ENCODE measurements at regions not wholly inside any gene's neighbourhood (a gene's known extent, or its start where the extent isn't known, plus 50 kb on each side); places are given as distances from the start of the nearest gene placed in this dataset.

DNA sequence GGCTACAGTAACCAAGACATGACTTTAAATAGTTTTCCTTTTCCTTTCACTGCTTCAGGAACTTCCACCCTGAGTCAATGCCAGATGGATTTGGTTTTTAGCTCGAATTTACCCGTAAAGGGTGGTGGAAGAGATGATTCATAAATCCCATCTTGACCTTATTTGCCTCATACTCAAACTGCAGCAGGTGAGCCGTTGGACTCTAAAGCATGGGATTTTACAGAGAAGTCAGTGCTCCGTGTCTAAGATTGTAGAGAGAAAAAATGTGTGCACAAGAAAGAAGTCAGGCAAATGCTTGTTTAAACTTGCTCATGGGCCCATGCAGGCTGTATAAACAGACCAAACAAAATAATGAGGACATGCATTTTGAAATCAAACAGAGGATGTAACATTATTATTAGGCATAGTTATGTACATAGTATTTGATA, 369.7 kb upstream of the TRIB2 start:
- no peak for DNase-seq (ENCODE audit: low spot score)

GRCh38 chr2:12348216-12348615, 368.5 kb upstream of the TRIB2 start:
- DNase-seq (ENCODE audit: low spot score) = no peak

DNA sequence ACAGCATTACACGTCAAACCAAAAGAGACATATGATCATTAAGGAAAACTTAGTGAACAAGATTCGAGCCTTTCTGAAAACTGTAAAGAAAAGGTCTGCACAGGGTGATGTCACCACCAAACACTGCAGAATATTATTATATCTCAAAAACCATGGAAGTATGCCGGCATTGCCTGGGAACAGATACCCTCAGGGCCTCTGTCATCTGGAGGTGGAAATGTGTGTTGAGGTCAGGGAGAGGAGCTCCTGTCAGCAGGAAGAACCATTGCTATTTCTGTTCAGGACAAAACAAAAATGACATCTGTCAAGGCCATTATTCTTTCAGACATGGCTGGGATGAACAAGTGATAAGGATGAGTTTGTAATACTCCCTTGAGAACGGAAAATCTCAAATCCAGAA, 365.9 kb upstream of the TRIB2 start:
- DNase-seq (ENCODE audit: low spot score) = no peak

- DNase-seq (ENCODE audit: low spot score) = no peak
These were observed 363.8 kb upstream of the TRIB2 start for GRCh38 chr2:12352889-12353288.

GRCh38 chr2:12361506-12361905, 355.2 kb upstream of the TRIB2 start:
- no peak for DNase-seq (ENCODE audit: low spot score)

- DNase-seq (ENCODE audit: low spot score) = no peak
These were observed 353.6 kb upstream of the TRIB2 start for GRCh38 chr2:12363138-12363537.

- no peak for DNase-seq (ENCODE audit: low spot score)
These were observed 353.2 kb upstream of the TRIB2 start for GRCh38 chr2:12363569-12363968.

DNA sequence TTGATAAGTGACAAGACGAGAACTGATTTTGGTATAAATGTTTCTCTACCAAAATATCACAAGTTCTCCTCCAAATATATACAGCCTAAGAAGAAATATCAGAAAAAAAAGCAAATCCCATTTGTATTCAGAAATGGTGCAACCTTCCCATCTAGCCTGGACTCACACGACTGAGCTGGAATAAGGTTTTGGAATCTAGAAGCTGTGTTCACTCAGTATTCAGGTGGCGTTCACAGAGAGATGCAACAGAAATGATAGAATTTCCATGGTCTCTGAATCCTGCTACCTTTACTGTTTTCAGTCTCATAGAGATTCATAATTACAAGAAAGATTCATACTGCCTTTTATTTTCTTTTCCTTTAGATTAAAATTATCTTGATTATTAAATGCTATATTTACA, 347.2 kb upstream of the TRIB2 start:
- no peak for DNase-seq (ENCODE audit: low spot score)

- DNase-seq (ENCODE audit: low spot score) = no peak
These were observed 340.7 kb upstream of the TRIB2 start for GRCh38 chr2:12376025-12376424.

DNA sequence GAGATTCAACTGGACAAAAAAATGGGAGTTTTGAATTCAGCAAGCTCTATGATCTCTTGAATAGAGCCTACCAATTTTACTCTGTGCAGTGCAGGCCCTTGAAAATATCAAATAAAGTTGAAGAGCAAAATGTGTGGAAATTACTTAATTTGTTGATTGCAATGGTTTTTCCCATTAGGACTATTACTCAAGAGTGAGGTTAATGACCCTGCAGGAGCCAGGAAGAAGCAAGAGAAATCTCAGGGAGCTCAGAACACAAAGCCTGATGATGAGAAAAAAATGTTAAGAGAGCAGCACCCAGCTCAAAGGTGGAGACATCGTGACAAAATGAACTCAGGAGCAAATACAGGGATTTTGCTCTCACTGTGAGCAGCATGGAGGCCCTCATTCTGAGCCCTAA, 337.6 kb upstream of the TRIB2 start:
- no peak for DNase-seq (ENCODE audit: low spot score)

GRCh38 chr2:12381543-12382325, 335.0 kb upstream of the TRIB2 start:
- DNase-seq (ENCODE audit: low spot score) = no peak

DNA sequence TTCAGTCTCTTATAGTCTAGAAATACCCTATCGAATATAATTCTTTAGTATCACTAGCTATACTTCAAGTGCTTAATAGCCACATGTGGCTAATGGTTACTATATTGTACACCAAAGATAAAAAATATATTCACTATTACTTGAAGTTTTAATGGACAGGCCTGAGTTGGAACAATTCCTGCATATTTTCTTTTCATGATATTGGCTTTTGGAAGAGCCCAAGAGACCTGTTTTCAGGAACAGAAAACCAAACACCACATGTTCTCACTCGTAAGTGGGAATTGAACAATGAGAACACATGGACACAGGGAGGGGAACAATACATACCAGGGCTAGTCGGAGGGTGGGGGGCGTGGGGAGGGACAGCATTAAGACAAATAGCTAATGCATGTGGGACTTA, 334.4 kb upstream of the TRIB2 start:
- no peak for DNase-seq (ENCODE audit: low spot score)

- no peak for DNase-seq (ENCODE audit: low spot score)
These were observed 327.2 kb upstream of the TRIB2 start for GRCh38 chr2:12389344-12390045.

DNA sequence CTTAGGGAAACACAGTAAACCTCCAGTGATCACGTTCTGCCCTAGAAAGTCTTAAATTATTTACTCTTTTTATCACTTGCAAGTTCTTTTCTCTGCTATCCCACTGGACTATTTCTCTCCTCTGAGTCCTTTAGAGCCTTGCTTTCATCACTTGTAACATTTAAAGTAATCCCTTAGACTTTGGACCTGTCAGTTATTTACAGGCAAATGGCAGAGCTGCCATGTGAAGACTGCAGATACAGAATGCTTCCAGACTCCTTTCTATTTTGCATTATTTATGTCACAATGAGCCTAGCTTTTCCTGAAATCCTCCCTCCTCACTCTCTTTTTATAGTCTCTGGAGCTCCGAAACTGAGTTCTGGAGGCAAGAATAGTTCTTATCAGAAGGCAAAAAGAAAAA, 325.6 kb upstream of the TRIB2 start:
- no peak for DNase-seq (ENCODE audit: low spot score)

DNA sequence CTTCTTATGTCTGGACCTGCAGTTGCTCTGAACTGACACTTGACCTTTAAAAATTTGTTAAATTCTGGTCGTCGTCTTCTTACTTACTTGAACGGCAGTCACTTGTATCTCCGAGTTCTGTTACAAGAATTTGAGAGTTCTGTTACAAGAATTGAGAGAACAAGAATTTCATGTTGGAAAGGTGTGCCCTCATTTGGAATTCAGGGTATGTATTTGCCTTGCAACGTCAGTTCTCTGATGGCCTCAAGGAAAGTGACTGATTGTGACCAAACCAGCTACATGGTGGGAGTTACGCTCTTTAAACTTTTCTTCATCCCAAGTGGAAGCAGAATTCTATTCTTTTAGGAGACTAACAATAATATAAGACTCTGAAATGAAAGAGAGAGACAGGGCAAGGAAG, 320.0 kb upstream of the TRIB2 start:
- DNase-seq (ENCODE audit: low spot score) = no peak

DNA sequence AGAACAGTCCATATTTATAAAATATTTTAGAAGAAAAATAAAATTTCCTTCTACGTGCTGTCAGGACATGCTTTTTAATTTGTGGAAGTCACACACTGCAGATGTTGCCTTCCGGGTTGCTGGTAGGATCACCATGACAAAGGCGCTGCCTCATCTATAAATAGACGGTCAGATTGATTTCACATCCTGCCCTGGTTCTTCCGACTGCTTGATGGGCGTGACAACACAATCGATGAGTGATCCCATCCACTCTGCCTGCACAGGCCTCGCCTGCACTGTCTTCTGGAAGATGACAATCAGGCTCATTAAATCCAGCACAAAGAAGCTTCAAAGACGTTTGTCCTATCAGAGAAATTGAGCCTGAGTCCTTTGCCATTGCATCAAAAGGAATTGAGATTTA, 318.9 kb upstream of the TRIB2 start:
- DNase-seq (ENCODE audit: low spot score) = no peak

DNA sequence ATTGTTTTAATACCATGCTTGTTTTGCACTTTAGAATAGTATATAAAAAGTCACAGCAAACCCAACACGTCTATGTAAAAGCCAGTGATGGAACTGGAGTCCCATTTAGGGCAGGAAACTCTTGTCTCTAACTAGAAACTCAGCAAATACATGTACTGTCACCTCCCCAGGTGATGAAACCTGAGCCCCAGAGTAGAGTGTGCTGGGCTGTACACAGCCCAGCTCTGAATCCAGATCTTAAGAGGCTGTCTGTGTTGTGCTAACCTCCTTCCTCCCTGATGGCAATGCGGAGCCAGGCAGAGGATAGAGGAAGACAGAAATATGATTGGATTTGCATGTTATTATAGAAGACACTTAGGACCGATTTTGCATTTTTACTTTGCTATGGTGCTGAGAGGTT, 317.5 kb upstream of the TRIB2 start:
- no peak for DNase-seq (ENCODE audit: low spot score)

GRCh38 chr2:12400543-12400942, 316.2 kb upstream of the TRIB2 start:
- DNase-seq (ENCODE audit: low spot score) = no peak

- DNase-seq (ENCODE audit: low spot score) = no peak
These were observed 314.1 kb upstream of the TRIB2 start for GRCh38 chr2:12402440-12403139.

DNA sequence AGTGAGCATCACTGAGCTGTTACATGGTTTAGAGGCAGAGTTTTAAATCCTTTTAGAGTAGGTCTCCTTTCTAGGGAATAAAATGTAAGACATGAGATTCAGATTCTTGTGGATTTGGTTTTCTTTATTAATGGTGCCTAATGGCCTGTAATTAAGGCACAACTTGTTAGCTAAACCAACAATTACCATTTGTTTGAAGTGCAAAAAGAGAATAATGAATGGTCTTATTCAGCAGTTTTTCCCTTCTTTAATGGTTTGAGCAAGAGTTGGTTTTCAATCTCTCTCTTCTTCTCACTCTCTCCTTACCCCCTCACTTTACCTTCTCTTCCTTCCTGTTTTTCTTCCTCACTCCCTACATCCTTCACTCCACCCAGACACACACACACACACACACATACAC, 312.2 kb upstream of the TRIB2 start:
- no peak for DNase-seq (ENCODE audit: low spot score)

DNA sequence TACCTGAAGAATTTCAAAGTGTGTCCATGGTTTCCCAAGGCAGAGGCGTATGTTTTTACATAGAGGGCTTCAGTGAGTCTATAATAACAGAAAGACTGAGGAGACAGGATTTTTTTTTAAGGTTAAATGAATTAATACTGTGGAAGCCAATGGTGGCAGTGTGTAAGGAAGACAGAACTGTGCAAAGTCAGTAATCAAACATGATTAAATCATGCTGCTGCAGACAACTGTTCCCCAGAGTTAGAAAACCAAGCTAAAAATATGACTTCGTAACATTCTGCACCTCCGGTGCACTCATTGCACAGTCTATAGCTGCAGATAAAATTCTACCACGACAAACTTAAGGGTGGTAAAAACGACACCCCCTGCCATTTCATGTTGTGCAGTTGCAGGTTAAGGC, 309.6 kb upstream of the TRIB2 start:
- no peak for DNase-seq (ENCODE audit: low spot score)

DNA sequence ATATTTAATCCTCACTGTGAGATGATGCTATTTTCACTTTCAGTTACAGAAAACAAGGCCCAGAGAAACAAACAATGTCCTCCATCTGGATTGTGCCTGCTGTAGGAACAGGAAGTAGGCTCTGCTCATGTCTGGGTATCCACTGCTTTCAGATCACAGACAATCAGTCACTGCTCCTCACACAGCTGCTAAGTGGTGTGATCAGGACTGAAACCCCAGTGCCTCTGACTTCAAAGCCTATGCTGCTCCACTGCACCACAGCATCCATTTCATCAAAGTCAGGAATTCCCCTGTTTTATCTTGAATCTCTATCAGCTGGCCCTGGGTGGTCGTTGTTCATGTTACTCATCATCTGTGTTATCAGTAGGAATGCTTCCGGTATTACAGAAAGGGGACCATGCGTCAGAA, 303.8 kb upstream of the TRIB2 start:
- peak; percentile 34 for DNase-seq (ENCODE audit: low spot score)

DNA sequence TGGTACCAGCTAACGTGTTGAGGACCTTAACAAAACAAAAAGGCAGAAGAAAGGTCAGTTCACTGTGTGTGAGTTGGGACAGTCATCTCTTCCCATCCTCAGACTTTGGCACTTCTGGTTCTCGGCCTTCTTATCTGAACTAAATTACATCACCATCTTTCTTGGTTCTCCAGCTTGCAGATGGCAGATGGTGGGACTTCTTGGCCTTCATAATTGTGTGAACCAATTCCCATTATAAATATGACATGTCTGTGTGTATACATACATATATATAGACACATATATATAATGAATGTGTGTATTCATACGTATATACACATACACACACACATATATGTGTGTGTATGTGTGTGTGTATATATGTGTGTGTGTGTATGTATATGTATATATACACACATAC, 301.2 kb upstream of the TRIB2 start:
- no peak for DNase-seq (ENCODE audit: low spot score)
